NT2/D1 (cell line): ENCODE measurements at regions not wholly inside any gene's neighbourhood (a gene's known extent, or its start where the extent isn't known, plus 50 kb on each side); places are given as distances from the start of the nearest gene placed in this dataset.

Experiments used
- SUZ12 ChIP-seq: IDR thresholded peaks from 2 replicates; pipeline ENCODE4 v1.6.1; 2011; ENCODE audit not compliant: insufficient read length, insufficient read depth; ENCODE audit errors: extremely low read depth
- YY1 ChIP-seq: IDR thresholded peaks from 2 replicates; pipeline ENCODE4 v1.6.1; 2011; ENCODE audit not compliant: insufficient read length, insufficient read depth
- ZNF274 ChIP-seq: IDR thresholded peaks from 2 replicates; pipeline ENCODE4 v1.6.1; 2011; ENCODE audit warnings: mild to moderate bottlenecking, low read depth, low read length

DNA sequence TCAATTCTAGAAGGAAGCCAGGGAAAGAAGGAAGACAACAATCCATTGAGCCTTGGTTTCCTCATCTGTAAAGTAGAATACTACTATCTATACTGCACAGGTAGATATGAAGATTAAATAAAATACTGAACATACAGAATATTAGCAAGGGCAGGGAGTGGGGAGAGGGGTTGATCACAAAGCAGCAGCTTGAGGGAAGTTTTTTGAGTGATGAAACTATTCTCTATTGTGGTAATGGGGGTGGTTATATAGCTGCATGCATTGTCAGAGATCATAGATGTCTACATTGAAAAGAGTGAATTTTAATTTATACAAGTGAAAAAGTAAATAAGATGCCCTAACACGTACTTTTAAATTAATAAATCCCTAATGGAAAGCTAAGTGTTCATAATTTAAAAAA lies 242.6 kb upstream of the LRTM1 start:
- TF ChIP-seq SUZ12 (no peak), YY1 (no peak), ZNF274 (no peak)
